Right lung (tissue), 2 donors: ENCODE measurements at regions not wholly inside any gene's neighbourhood (a gene's known extent, or its start where the extent isn't known, plus 50 kb on each side); places are given as distances from the start of the nearest gene placed in this dataset.
A peak's percentile ranks its signal among the peaks of the same experiment; 100 is the strongest.
"Not testable (repeated sequence)": the region's sequence is repeated elsewhere in the genome, so short reads cannot be mapped to it uniquely, and the experiment has no call there.

Source experiments
- DNase-seq, 2 donors: peaks; one replicate each; pipeline ENCODE4 v3.0.0-alpha.2; 2013

- DNase-seq: peak; percentile 13 to 18
Measured at GRCh38 chr3:28575746-28576613, 227.4 kb upstream of the AZI2 start.

- DNase-seq: peak in 1 of 2 donors; percentile 11
Measured at GRCh38 chr3:28576614-28577200, 228.1 kb upstream of the AZI2 start.

- no peak for DNase-seq
Measured at GRCh38 chr3:28577941-28578500, 229.4 kb upstream of the AZI2 start.

- DNase-seq: no peak
Measured at GRCh38 chr3:28586325-28586724, 237.7 kb upstream of the AZI2 start.

GRCh38 chr3:28587723-28588122, 239.1 kb upstream of the AZI2 start:
- no peak for DNase-seq

- DNase-seq: no peak
Measured at GRCh38 chr3:28590216-28590615, 241.6 kb upstream of the AZI2 start.

GRCh38 chr3:28590860-28591259, 242.2 kb upstream of the AZI2 start:
- no peak for DNase-seq

GRCh38 chr3:28595372-28595771, 246.7 kb upstream of the AZI2 start:
- no peak for DNase-seq

GRCh38 chr3:28597452-28597851, 248.8 kb upstream of the AZI2 start:
- DNase-seq: no peak

- no peak for DNase-seq
Measured at GRCh38 chr3:28598165-28598564, 249.5 kb upstream of the AZI2 start.

GRCh38 chr3:28601291-28601690, 252.7 kb upstream of the AZI2 start:
- DNase-seq: no peak

GRCh38 chr3:28606283-28606682, 257.7 kb upstream of the AZI2 start:
- DNase-seq: no peak

- no peak for DNase-seq
Measured at GRCh38 chr3:28612232-28612631, 263.6 kb upstream of the AZI2 start.

GRCh38 chr3:28613511-28614106, 265.0 kb upstream of the AZI2 start:
- DNase-seq: no peak

GRCh38 chr3:28615071-28615470, 266.4 kb upstream of the AZI2 start:
- DNase-seq: no peak

- DNase-seq: peak; percentile 47 to 61
Measured at GRCh38 chr3:28615971-28616370, 267.3 kb upstream of the AZI2 start.

- no peak for DNase-seq
Measured at GRCh38 chr3:28617821-28618220, 269.2 kb upstream of the AZI2 start.

GRCh38 chr3:28623106-28623505, 274.5 kb upstream of the AZI2 start:
- DNase-seq: no peak

- no peak for DNase-seq
Measured at GRCh38 chr3:28624084-28624483, 275.5 kb upstream of the AZI2 start.

- DNase-seq: not testable (repeated sequence)
Measured at GRCh38 chr3:28627843-28628242, 279.2 kb upstream of the AZI2 start.

GRCh38 chr3:28634019-28634418, 285.4 kb upstream of the AZI2 start:
- no peak for DNase-seq

GRCh38 chr3:28637742-28638141, 289.1 kb upstream of the AZI2 start:
- DNase-seq: no peak

- DNase-seq: no peak
Measured at GRCh38 chr3:28645149-28645548, 296.5 kb upstream of the AZI2 start.
